Liver (tissue), 8 donors: ENCODE measurements at regions not wholly inside any gene's neighbourhood (a gene's known extent, or its start where the extent isn't known, plus 50 kb on each side); places are given as distances from the start of the nearest gene placed in this dataset.

Source experiments
- DNase-seq: peaks from one replicate; pipeline ENCODE4 v3.0.0-alpha.2; 2017; ENCODE audit warnings: low spot score
- H3K27ac ChIP-seq, 2 donors: one replicate each; pipeline ENCODE4 v1.7.0; 2013; ENCODE audit warnings: inconsistent platforms in 2 of 2, low read length in 2 of 2, control low read depth in 1 of 2, low read depth in 1 of 2, mild to moderate bottlenecking in 1 of 2
- H3K27me3 ChIP-seq, 4 donors: one replicate each; pipeline versions ENCODE4 v1.6.1 to v1.7.0; 2013; ENCODE audit warnings: low read length in 3 of 4, inconsistent platforms in 1 of 4, mild to moderate bottlenecking in 1 of 4, moderate library complexity in 1 of 4; ENCODE audit not compliant: control insufficient read depth in 4 of 4, insufficient read depth in 4 of 4
- H3K36me3 ChIP-seq, 4 donors: one replicate each; pipeline versions ENCODE4 v1.6.1 to v1.7.0; 2013; ENCODE audit warnings: low read length in 3 of 4, mild to moderate bottlenecking in 3 of 4, low read depth in 1 of 4, moderate library complexity in 1 of 4; ENCODE audit not compliant: control insufficient read depth in 4 of 4, insufficient read depth in 3 of 4
- H3K4me1 ChIP-seq, 4 donors: one replicate each; pipeline versions ENCODE4 v1.6.1 to v1.7.0; 2013; ENCODE audit warnings: low read length in 3 of 4, mild to moderate bottlenecking in 3 of 4, moderate library complexity in 1 of 4; ENCODE audit not compliant: control insufficient read depth in 4 of 4, insufficient read depth in 4 of 4
- H3K4me3 ChIP-seq, 3 donors: one replicate each; pipeline versions ENCODE4 v1.6.1 to v1.7.0; 2013; ENCODE audit warnings: low read length in 3 of 3, control low read depth in 1 of 3, low read depth in 1 of 3, mild to moderate bottlenecking in 1 of 3
- H3K9ac ChIP-seq, 2 donors: one replicate each; pipeline ENCODE4 v1.7.0; 2013; ENCODE audit warnings: low read length in 2 of 2, mild to moderate bottlenecking in 2 of 2, moderate library complexity in 2 of 2, control low read depth in 1 of 2, low read depth in 1 of 2
- H3K9me3 ChIP-seq, 4 donors: one replicate each; pipeline versions ENCODE4 v1.6.1 to v1.7.0; 2013; ENCODE audit warnings: low read length in 3 of 4; ENCODE audit not compliant: control insufficient read depth in 4 of 4
- ATF3 ChIP-seq: IDR thresholded peaks from 2 replicates; pipeline ENCODE4 v1.6.1; 2016; ENCODE audit warnings: antibody characterized with exemption
- CTCF ChIP-seq: fragments of 150-350 bp; IDR thresholded peaks from 2 replicates; pipeline ENCODE4 v1.5.1; 2017; ENCODE audit warnings: improper control_type of control experiment, low read depth, low read length; ENCODE audit not compliant: missing input control
- EGR1 ChIP-seq, 2 donors: IDR thresholded peaks; 2 replicates each; pipeline ENCODE4 v1.6.1; 2016 to 2018; ENCODE audit warnings: antibody characterized with exemption in 2 of 2, low read depth in 2 of 2
- FOXA1 ChIP-seq: IDR thresholded peaks from 2 replicates; pipeline ENCODE4 v1.6.1; 2016; ENCODE audit warnings: antibody characterized with exemption
- FOXA2 ChIP-seq: IDR thresholded peaks from 2 replicates; pipeline ENCODE4 v1.6.1; 2016; ENCODE audit warnings: antibody characterized with exemption
- GABPA ChIP-seq, 2 donors: IDR thresholded peaks in 1 of 2; conservative IDR thresholded peaks in 1 of 2; 2 replicates each; pipeline ENCODE4 v1.6.1; 2016; ENCODE audit warnings: antibody characterized with exemption in 2 of 2, mild to moderate bottlenecking in 1 of 2, moderate library complexity in 1 of 2
- HNF4A ChIP-seq, 2 donors: conservative IDR thresholded peaks; 2 replicates each; pipeline ENCODE4 v1.6.1; 2016; ENCODE audit warnings: antibody characterized with exemption in 2 of 2, mild to moderate bottlenecking in 2 of 2
- HNF4G ChIP-seq: IDR thresholded peaks from 2 replicates; pipeline ENCODE4 v1.6.1; 2016; ENCODE audit warnings: antibody characterized with exemption
- JUND ChIP-seq, 2 donors: IDR thresholded peaks; 2 replicates each; pipeline ENCODE4 v1.6.1; 2016; ENCODE audit warnings: antibody characterized with exemption in 2 of 2
- MAX ChIP-seq: IDR thresholded peaks from 2 replicates; pipeline ENCODE4 v1.6.1; 2016; ENCODE audit warnings: antibody characterized with exemption
- NR2F2 ChIP-seq: IDR thresholded peaks from 2 replicates; pipeline ENCODE4 v1.6.1; 2016; ENCODE audit warnings: antibody characterized with exemption
- RAD21 ChIP-seq, 2 donors: IDR thresholded peaks; 2 replicates each; pipeline ENCODE4 v1.6.1; 2016; ENCODE audit warnings: antibody characterized with exemption in 2 of 2, mild to moderate bottlenecking in 2 of 2
- REST ChIP-seq: IDR thresholded peaks from 2 replicates; pipeline ENCODE4 v1.6.1; 2016; ENCODE audit warnings: antibody characterized with exemption, mild to moderate bottlenecking
- RXRA ChIP-seq, 2 donors: IDR thresholded peaks; 2 replicates each; pipeline ENCODE4 v1.6.1; 2017 to 2018; ENCODE audit warnings: antibody characterized with exemption in 2 of 2, mild to moderate bottlenecking in 1 of 2
- SP1 ChIP-seq: IDR thresholded peaks from 2 replicates; pipeline ENCODE4 v1.6.1; 2018; ENCODE audit warnings: antibody characterized with exemption, mild to moderate bottlenecking
- TAF1 ChIP-seq: conservative IDR thresholded peaks from 2 replicates; pipeline ENCODE4 v1.6.1; 2016; ENCODE audit warnings: antibody characterized with exemption, mild to moderate bottlenecking
- YY1 ChIP-seq: IDR thresholded peaks from 2 replicates; pipeline ENCODE4 v1.6.1; 2016; ENCODE audit warnings: antibody characterized with exemption, mild to moderate bottlenecking
- ZBTB33 ChIP-seq: IDR thresholded peaks from 2 replicates; pipeline ENCODE4 v1.6.1; 2016; ENCODE audit warnings: antibody characterized with exemption
- WGBS: extraction: QIAGEN DNeasy Blood & Tissue Kit; methylation state at CpG from one replicate; pipeline ENCODE4 v1.1.7; 2013; 5-methylcytosine and 5-hydroxymethylcytosine counted together
- donor health status: healthy.
- donor health status: healthy.
- donor health status: healthy.
- donor health status: healthy.
- donor health status: healthy.

- no peak overlapping the region for H3K9ac ChIP-seq
- TF ChIP-seq HNF4A (conservative IDR thresholded peaks at IDR 0.05) = no peak
- no peak for TF ChIP-seq JUND (IDR thresholded peaks at IDR 0.05)
- TF ChIP-seq ATF3 = no peak
- no peak for TF ChIP-seq MAX
- TF ChIP-seq HNF4G = no peak
- no peak for TF ChIP-seq YY1
- no peak for TF ChIP-seq FOXA2
- no peak for TF ChIP-seq CTCF
- TF ChIP-seq EGR1 (IDR thresholded peaks at IDR 0.05; ENCODE audit: low read depth in 2 of 2) = no peak
- no peak for TF ChIP-seq TAF1
- no peak for TF ChIP-seq ZBTB33
- TF ChIP-seq RAD21 (IDR thresholded peaks at IDR 0.05) = no peak
- no peak for TF ChIP-seq GABPA (IDR thresholded peaks at IDR 0.05 in 1 of 2, conservative IDR thresholded peaks at IDR 0.05 in 1 of 2)
- no peak for TF ChIP-seq RXRA (IDR thresholded peaks at IDR 0.05)
- no peak for TF ChIP-seq REST
- TF ChIP-seq FOXA1 = no peak
- no peak for TF ChIP-seq NR2F2
- TF ChIP-seq SP1 = no peak
- peaks cover 2 to 11% (median 4%) of the 10 kb centered on the region in 4 donors for H3K9me3 ChIP-seq
- no peaks in the 10 kb centered on the region for H3K4me1 ChIP-seq
- no peak overlapping the region for H3K4me3 ChIP-seq
- DNase-seq = no peak
- 66% methylated on average over 2 of the region's 2 CpGs for WGBS
- H3K27me3 ChIP-seq = no peaks in the 10 kb centered on the region
- no peak overlapping the region for H3K27ac ChIP-seq
- no peaks in the 10 kb centered on the region for H3K36me3 ChIP-seq
Observed at GRCh38 chr3:20484126-20484525, 298.1 kb upstream of the SGO1 start.
